GM23248 (cell line): ENCODE measurements at regions not wholly inside any gene's neighbourhood (a gene's known extent, or its start where the extent isn't known, plus 50 kb on each side); places are given as distances from the start of the nearest gene placed in this dataset.

ENCODE experiments used
- EZH2 ChIP-seq: fragments of 200-600 bp; sonication (generic); IDR thresholded peaks from 2 replicates; pipeline ENCODE4 v1.6.1; 2018; ENCODE audit warnings: antibody characterized with exemption, mild to moderate bottlenecking; ENCODE audit not compliant: insufficient read depth, poor library complexity, severe bottlenecking
- EZH2phosphoT487 ChIP-seq: fragments of 200-600 bp; sonication (generic); IDR thresholded peaks from 2 replicates; pipeline ENCODE4 v1.6.1; 2018; ENCODE audit warnings: antibody characterized with exemption, moderate library complexity, mild to moderate bottlenecking, low read depth; ENCODE audit not compliant: insufficient read depth

DNA sequence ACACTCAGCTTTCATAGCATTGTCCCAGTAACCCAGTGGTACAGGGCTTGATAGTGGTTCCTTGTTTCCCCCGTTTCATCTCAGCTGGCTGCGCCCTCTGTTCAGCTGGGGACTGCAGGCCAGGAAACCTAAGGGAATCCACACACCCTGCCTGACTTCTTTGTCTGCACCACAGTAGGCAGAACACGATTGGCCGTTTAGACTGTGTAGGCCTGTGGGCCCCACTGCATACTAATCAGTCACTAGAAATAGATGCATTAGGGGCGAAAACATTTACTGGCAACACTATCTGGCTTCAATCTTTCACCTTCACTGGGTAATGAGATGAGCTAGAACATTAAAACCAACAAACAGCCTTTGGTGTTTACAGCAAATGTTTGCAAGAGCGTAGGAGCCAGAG is 512.7 kb upstream of the BRINP1 start:
- TF ChIP-seq EZH2 (no peak), EZH2phosphoT487 (no peak)
